Left forelimb (tissue), 1 donor: ENCODE measurements at regions not wholly inside any gene's neighbourhood (a gene's known extent, or its start where the extent isn't known, plus 50 kb on each side); places are given as distances from the start of the nearest gene placed in this dataset.

Experiments
- DNase-seq: peaks from one replicate; pipeline ENCODE4 v3.0.0-alpha.2; 2018; ENCODE audit warnings: low spot score

- no peak for DNase-seq
Observed at GRCh38 chr18:78069784-78070664, 820.4 kb downstream of the GALR1 start.

- no peak for DNase-seq
Observed at GRCh38 chr18:78071166-78071710, 821.6 kb downstream of the GALR1 start.

- no peak for DNase-seq
Observed at GRCh38 chr18:78071776-78072175, 822.1 kb downstream of the GALR1 start.

DNA sequence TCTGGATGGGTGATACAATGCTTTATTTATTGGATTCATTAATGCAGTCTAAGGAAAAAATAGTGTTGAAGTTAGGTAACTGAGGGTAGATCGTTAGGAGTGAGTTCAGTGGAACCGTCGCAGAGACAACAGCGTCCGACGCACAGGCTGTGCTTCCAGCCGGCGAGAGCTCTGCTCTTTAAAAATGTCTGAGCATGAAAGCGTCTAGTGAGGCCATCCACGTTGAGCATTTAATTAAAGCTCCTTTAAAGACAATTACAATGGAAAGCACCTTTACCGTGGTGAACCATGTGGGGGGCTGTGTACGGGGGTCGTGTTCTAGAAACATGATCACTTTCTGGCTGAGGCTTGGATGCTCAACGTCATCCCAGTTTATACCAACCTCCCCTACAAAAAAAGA lies 822.7 kb downstream of the GALR1 start:
- DNase-seq, result no peak

- no peak for DNase-seq
Observed at GRCh38 chr18:78073275-78073674, 823.6 kb downstream of the GALR1 start.

DNA sequence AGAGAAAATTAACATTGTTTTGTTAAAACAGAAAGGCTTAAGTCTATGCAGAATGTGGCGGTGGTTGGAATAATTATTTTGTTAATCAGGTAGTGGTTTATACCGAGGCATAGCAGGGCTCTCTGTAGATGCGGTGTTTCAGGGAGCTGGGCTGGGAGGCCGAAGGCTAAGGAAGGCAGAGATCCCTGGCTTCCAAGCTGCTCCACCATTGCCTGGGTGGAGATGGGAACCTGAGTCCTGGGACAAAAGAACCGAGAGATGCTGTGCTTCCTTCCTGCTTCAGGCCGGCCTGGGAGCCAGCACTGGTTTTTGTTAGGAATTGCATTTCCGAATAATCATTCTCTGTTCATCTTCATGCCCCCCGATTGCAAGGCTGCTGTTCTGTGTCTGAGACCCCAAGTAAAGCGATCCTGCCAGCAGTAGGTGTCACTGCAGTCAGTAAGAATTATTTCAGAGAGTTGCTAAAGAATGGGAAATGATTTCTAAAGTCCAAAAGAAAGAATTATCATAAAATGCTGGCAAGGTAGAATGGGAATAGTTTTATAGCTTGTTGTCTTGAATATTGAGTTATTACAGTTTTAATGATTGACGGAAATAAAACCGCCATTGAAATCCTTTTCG lies 824.9 kb downstream of the GALR1 start:
- DNase-seq, result no peak

DNA sequence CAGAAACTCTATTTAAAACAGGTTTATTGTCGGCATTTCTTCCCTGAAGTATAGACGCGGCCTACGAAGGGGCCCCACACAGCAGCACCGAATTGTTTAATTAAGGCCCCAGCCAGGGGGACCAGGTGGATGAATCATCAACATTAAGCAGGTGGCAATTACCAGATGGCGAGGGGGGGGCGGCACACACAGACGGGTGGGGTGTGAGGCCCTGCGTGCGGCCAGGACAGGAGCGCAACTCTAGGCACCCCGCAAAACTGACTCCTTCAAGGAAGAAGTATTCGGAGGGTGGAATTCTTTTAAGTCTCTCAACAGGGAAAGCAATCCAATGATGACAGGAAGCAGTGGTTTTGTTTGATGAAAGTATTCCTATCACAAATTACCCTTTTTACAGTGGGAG lies 830.4 kb downstream of the GALR1 start:
- no peak for DNase-seq

GRCh38 chr18:78080761-78081160 lies 831.1 kb downstream of the GALR1 start:
- no peak for DNase-seq

DNA sequence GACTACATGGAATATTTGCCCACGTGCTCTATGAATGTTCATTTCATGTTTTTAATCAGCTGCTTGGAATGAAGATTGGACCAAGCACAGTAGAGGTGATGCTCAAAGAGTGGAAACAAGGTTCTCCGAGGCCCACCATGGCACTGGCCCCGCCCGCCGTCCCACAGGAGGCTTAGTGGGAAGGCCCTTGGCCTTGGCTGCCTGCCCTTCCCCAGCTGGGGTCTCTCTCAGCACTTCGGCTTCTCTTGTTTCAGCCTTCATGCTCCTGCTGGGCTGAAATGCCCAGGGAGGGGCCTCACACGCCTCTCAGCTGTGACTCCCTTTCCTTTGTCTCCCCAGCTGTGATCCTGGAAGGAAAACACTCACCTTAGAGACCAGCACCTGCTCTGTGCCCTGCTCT lies 833.2 kb downstream of the GALR1 start:
- DNase-seq, result no peak

- no peak for DNase-seq
Observed at GRCh38 chr18:78085241-78086185, 835.9 kb downstream of the GALR1 start.

- no peak for DNase-seq
Observed at GRCh38 chr18:78086931-78087330, 837.3 kb downstream of the GALR1 start.

DNA sequence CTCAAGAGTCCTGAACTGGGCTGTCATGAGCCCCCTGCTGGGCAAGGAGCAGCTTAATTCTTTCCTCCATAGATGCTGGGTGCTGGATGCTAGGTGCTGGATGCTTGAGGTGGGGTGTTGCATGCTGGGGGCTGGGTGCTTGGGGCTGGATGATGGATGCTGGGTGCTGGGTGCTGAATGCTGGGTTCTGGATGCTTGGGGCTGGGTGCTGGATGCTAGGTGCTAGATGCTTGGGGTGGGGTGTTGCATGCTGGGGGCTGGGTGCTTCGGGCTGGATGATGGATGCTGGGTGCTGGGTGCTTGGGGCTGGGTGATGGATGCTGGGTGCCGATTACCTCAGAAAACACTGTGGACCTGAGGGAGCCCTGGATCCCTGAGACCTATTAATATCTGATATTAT lies 837.7 kb downstream of the GALR1 start:
- DNase-seq, result no peak

DNA sequence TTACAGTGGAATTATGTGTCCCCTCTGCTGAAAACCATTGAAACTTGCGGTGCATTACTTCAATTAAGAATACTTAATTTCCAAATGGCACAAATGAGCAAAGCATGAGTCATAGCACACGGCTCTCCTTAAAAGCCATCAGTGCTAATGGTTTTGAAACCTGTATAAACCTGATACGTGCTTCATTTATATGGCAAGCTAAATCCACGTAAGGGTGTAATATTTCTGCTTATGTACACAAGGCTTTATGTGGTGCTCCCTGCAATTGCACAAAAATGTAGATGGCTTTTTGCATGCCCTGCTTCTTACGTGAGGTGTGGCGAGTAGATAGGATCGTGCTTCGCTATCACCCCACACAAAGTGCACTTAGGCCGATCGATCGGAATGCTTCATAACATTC lies 840.9 kb downstream of the GALR1 start:
- no peak for DNase-seq

DNA sequence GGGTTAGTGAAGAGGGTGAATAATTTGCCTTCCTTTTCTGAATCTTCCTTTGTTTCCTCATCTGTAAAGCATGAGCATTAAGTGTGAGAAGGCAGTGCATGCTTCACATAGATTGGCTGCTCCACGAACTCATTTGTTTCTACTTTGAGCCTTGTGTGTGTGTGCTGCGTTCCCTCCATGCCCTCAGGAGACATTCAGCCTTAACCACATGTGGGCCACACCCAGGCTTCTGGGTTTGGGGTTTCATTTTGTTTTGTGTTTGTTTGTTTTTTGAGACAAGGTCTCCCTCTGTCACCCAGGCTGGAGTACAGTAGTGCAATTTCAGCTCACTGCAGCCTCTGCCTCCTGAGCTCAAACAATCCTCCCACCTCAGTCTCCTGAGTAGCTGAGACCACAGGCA lies 843.3 kb downstream of the GALR1 start:
- DNase-seq, result no peak

- no peak for DNase-seq
Observed at GRCh38 chr18:78099979-78100588, 850.4 kb downstream of the GALR1 start.

DNA sequence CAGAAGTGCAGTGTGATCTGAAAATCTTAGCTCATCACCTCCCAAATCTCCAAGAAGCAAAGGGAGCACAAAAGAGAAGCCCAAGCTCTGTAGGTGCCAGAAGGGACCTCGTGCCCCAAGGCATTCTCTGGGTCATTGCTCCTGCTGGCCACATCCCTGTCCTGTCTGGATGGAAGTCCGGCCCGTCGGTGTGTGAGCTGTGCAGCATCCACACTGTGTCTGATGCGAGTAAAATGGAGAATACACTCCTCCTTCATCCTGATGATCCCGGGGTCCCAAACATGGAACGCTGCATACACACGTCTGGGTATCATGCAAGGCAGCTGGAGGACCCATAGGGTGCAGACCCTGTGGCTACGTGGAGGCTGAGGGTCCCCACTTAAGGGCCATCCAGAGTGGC lies 851.4 kb downstream of the GALR1 start:
- DNase-seq, result no peak

DNA sequence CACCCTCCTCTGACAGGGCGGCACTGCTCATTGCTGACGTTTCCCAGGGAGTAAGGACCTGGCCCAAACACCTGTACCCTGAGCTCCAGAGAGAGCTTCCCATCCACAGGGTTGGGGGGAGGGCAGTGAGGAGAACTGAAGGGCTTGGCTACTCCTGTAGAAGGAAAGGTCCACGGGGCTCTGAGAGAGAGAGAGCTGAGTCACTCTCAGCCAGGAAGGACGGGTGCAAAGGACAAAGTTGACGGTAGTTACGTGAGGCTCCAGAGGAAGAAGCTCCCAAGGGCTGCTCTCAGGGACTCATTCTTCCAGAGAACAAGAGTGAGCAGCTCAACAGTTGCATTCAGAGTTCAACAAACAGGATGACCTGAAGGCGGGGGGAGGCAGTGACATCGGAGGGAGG lies 852.5 kb downstream of the GALR1 start:
- DNase-seq, result no peak

GRCh38 chr18:78105611-78106010 lies 856.0 kb downstream of the GALR1 start:
- no peak for DNase-seq

DNA sequence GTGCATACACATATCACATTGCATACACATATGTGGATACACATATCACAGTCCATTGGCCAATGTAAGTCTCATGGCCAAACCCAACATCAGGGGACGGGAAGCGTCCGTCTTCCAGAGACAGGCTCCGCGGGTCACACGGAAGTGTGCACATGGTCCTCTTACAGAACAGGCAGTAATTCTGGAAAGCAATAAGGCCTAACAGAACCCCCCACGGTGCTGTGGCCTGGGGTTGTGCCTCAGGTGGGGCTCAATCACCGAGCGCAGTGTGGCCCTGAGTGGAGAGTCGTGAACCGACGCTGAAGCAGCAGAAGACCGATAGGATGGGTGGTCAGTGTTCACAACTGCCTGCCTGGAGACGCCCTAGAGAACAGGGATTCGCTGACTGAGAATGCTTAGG lies 857.3 kb downstream of the GALR1 start:
- no peak for DNase-seq

DNA sequence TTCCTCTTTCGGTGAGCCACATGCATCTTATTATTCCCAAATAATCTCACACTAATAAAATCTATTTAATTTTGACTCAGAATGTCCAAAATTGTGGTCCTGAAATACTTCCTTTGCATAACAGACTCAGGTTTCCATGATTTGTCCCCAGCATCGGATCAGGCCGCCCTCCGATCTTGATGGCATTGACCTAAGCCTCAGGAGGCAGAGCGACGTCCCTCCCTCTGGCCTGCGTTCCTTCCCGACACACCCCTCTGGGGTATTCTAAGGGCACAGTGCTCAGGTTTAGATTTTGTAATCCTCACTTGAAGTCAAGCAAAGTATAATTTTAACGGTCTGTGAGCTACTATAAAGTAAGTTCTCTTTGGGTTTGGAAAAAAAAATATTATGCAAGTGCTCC lies 857.7 kb downstream of the GALR1 start:
- no peak for DNase-seq

DNA sequence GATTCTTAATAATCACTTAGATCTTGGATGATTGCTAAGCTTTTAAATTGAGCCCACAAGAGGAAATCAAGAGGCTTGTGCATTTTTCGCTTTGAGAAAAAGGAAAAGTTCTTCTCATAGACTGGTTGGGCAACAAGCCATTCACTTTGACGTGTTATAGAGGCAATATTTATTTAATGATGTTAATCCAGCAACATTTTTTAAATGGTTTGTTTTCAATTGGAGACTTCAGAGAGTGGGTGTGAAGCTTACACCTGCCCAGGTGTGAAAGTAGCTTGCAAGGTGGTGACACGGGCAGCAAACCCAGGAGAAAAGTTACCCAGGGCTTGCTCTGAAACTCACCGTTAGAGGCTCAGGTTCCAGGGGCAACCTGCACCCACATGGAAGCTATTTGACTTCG lies 858.9 kb downstream of the GALR1 start:
- no peak for DNase-seq
